AML-193 (cell line): ENCODE measurements at regions not wholly inside any gene's neighbourhood (a gene's known extent, or its start where the extent isn't known, plus 50 kb on each side); places are given as distances from the start of the nearest gene placed in this dataset.

Experiments
- DNase-seq, 2 experiments: peaks; one replicate each; lab custom pipeline; 2025; lab: John Stamatoyannopoulos, UW

- DNase-seq, result peak; percentile 53 to 71
These were observed 54.4 kb downstream of the NIBAN1 start for GRCh38 chr1:184919892-184920291.

GRCh38 chr1:184915463-184916090, 58.7 kb downstream of the NIBAN1 start:
- no peak for DNase-seq

GRCh38 chr1:184914149-184914548, 60.2 kb downstream of the NIBAN1 start:
- DNase-seq, result no peak

GRCh38 chr1:184912392-184912791, 61.9 kb downstream of the NIBAN1 start:
- no peak for DNase-seq

- DNase-seq, result no peak
These were observed 62.5 kb downstream of the NIBAN1 start for GRCh38 chr1:184911830-184912229.

GRCh38 chr1:184911103-184911745, 63.1 kb downstream of the NIBAN1 start:
- DNase-seq, result no peak

DNA sequence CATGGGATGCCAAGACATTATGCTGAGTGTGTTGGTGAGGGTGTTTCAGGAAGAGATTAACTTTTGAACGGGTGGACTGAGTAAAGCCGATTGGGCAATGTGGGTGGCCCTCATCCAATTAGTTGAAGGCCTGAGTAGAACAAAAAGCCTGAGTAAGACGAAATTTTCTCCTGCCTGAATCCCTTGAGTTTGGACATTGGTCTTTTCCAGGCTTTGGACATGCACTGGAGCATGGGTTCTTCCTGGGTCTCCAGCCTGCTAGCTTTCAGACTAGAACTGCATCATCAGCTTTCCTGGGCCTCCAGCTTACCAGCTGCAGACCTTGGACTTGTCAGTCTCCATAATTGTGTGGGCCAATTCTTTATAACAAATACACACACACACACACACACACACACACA, 63.6 kb downstream of the NIBAN1 start:
- no peak for DNase-seq

GRCh38 chr1:184910005-184910404, 64.3 kb downstream of the NIBAN1 start:
- no peak for DNase-seq

DNA sequence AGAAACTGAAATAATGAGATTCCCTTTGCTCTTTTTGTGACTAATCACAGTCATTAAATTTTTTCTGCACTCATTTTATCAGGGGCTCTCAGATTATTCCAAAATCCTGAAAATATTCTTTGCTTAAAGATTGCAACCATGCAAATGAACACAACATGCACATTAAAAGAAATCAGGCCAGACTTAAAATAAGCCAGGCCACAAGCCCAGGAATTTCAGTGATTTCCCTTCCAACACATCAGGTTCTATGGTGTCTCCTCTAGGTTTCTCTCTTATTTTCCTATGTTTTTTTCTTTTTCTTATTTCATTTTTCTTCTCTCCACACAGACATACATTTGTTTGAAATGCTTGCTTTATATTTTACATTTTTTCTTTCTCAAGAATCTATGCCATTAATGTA, 65.3 kb downstream of the NIBAN1 start:
- no peak for DNase-seq

GRCh38 chr1:184908506-184908905, 65.8 kb downstream of the NIBAN1 start:
- no peak for DNase-seq

- DNase-seq, result no peak
These were observed 66.8 kb downstream of the NIBAN1 start for GRCh38 chr1:184907500-184907899.

- no peak for DNase-seq
These were observed 67.5 kb downstream of the NIBAN1 start for GRCh38 chr1:184906761-184907160.

DNA sequence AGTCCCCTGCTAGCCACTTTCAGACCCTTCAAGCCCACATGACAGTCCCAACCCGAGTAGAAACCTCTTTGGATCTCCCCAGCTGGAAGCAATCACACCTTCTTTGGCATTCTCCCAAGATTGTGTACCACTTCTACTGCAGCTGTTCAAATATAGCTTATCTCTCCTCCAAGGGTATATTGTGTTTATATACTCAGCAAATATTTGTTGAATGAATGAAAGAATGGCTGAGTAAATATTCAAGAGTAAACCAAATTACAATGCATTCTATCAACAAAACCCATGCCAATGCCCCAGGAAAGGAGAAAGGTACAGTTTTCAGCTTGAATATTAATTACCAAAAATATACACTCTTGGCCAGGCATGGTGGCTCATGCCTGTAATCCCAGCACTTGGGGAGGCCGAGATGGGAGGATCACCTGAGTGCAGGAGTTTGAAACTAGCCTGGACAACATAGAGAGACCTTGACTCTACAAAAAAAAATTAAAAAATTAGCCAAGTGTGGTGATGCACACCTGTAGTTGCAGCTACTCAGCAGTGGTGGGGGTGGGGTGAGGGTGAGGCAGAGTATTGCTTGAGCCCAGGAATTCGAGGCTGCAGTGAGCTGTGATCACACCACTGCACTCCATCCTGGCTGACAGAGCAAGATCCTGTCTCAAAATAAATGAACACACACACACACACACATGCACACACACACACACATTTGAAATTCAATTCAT, 68.5 kb downstream of the NIBAN1 start:
- no peak for DNase-seq

DNA sequence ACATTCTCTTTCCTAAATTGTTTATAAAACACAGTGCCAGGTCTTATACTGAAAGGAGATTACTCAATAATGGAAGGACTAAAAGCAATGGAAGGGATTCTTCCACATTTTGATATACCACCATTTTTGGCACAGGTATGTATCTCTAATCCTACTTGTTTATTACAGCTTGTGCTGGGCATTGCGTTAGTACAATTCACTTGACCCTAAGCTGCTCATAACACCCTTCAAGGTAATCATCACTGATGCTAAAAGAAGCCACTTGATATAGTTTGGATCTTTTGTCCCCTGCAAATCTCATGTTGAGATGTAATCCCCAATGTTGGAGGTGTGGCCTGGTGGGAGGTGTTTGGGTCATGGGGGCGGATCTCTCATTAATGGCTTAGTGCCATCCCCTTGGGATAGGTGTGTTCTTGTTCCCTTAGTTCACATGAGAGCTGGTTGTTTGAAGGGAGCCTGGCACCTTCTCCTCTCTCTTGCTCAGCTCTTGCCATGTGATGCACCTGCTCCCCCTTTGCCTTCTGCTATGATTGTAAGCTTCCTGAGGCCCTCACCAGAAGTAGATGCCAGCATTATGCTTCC, 71.1 kb downstream of the NIBAN1 start:
- no peak for DNase-seq

- DNase-seq, result no peak
These were observed 73.8 kb downstream of the NIBAN1 start for GRCh38 chr1:184900507-184900906.

GRCh38 chr1:184896000-184896399, 78.3 kb downstream of the NIBAN1 start:
- no peak for DNase-seq

GRCh38 chr1:184895086-184895485, 79.2 kb downstream of the NIBAN1 start:
- no peak for DNase-seq

DNA sequence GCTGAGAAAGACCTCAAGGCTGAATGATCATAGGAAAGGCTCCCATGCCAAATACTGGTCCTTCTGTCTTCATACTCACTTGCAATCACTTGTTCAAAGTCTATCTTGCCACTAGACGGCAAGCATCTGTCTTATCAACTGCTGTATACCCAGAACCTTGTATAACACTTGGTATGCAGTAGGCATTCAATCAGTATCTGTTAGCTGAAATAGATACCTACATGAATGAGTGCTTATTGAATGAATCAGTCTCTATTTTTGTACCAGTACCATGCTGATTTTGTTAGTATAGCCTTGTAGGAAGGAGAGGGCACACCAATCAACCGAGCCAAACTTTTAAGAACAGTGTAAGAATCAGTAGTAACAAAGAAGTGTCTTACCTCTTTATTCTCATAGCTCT, 80.6 kb downstream of the NIBAN1 start:
- DNase-seq, result no peak

- no peak for DNase-seq
These were observed 82.2 kb downstream of the NIBAN1 start for GRCh38 chr1:184892116-184892515.

DNA sequence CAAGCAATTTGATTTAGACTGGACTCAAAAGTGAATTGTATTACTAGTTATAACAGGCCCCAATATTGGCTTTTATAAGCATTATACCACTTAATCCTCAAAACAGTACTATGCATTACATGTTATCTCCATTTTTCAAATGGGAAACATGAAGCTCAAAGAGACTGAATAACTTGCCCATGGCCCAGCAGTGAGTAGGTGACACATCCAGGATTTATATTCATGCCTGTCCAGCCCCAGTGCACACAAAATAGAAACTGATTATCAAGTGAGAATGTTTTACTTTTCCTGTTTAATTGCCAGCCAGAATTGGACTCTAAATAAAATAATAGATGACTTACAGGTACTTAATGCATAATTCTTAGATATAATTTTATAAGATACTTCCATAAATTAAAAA, 82.9 kb downstream of the NIBAN1 start:
- no peak for DNase-seq

DNA sequence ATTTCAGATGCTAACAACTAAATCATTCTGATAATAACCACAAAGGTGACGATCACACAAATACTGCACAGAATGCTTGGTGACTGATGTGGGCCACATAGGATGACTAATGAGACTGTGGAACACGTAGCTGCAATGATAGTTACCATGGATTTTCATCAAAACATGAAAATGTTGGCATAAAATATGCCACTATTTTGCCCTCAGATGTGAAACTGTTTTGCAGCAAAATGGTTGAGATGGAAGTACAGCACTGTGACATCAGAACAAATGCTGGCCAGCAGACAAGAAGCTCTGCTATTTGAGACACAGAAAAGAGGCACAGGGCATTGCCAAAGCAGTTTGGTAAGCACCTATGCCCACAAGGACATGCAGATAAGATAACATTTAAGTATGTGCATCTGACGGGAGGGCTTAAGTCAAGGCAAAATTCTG, 83.8 kb downstream of the NIBAN1 start:
- DNase-seq, result no peak

- DNase-seq, result no peak
These were observed 84.4 kb downstream of the NIBAN1 start for GRCh38 chr1:184889902-184890301.

DNA sequence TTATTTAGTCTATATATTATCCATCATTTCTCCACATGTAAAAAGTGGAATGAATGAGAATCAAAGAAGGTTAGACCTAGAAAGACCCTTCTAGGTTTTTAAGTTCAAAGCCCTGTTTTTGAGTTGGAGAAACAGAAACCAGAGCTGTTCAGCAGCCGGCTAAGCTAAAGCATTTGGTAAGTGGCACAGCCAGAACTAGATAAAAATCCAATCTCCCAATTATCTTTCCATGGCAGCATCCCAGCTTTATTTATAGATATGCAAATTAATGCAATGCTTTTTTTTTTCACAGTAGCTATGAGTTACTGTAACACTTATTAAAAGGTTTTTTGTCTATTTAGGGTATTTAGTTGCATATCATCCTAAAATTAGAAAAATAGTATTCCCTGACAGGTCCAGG, 85.1 kb downstream of the NIBAN1 start:
- no peak for DNase-seq
